Activated CD8-positive, alpha-beta T cell treated with anti-CD3 and anti-CD28 coated beads for 36 hours (primary cell): ENCODE measurements at regions not wholly inside any gene's neighbourhood (a gene's known extent, or its start where the extent isn't known, plus 50 kb on each side); places are given as distances from the start of the nearest gene placed in this dataset.

Experiments
- ATAC-seq: fragments of 200-7000 bp; cut with Tn5 transposase; one replicate; pipeline ENCODE4 v1.10.0; 2021; ENCODE audit warnings: mild to moderate bottlenecking, moderate library complexity
- CTCF ChIA-PET: fragments of 350-600 bp; sonication (Branson Sonifier 250); formaldehyde crosslinking; loops from one replicate; lab custom pipeline; 2021; ENCODE audit warnings: antibody characterized with exemption; lab: Charles Lee
- POLR2A ChIA-PET: fragments of 350-600 bp; sonication (Branson Sonifier 250); formaldehyde crosslinking; loops from one replicate; lab custom pipeline; 2021; ENCODE audit warnings: antibody characterized with exemption; lab: Charles Lee
- DNase-seq: peaks from one replicate; pipeline ENCODE4 v3.0.0-alpha.2; 2020
- H3K27ac Mint-ChIP-seq: one replicate; pipeline ENCODE4 v1.8.0; 2021; ENCODE audit warnings: mild to moderate bottlenecking, mixed read lengths
- H3K27me3 Mint-ChIP-seq: one replicate; pipeline ENCODE4 v1.8.0; 2021; ENCODE audit warnings: mixed read lengths
- H3K36me3 Mint-ChIP-seq: one replicate; pipeline ENCODE4 v1.8.0; 2021; ENCODE audit warnings: low read depth, mixed read lengths
- H3K4me1 Mint-ChIP-seq: one replicate; pipeline ENCODE4 v1.8.0; 2021; ENCODE audit warnings: low read depth, mixed read lengths
- H3K4me3 Mint-ChIP-seq: one replicate; pipeline ENCODE4 v1.8.0; 2021; ENCODE audit warnings: mild to moderate bottlenecking, moderate library complexity, mixed read lengths
- H3K9me3 Mint-ChIP-seq: one replicate; pipeline ENCODE4 v1.8.0; 2021; ENCODE audit warnings: mixed read lengths
- intact Hi-C: fragments of 100-400 bp; cut with micrococcal nuclease; formaldehyde crosslinking; loops from one replicate; pipeline ENCODE4 v1.10.0; 2022
- TF ChIP-seq, protein P1 (sequence below): fragments of 200-600 bp; IDR thresholded peaks from one replicate; pipeline ENCODE4 v1.8.0; 2022; ENCODE audit warnings: antibody characterized with exemption, mild to moderate bottlenecking

GRCh38 chr15:97196048-97197014 lies 764.2 kb upstream of the ARRDC4 start:
- no peaks in the 10 kb centered on the region for H3K9me3 Mint-ChIP-seq
- H3K4me3 Mint-ChIP-seq = no peak overlapping the region
- ATAC-seq (no peak), DNase-seq (no peak)
- no peaks in the 10 kb centered on the region for H3K27me3 Mint-ChIP-seq
- intact Hi-C loops = no loop called here
- H3K4me1 Mint-ChIP-seq = no peaks in the 10 kb centered on the region
- H3K36me3 Mint-ChIP-seq = no peaks in the 10 kb centered on the region
- ChIA-PET POLR2A (no interaction called here), CTCF (no interaction called here)
- no peak overlapping the region for H3K27ac Mint-ChIP-seq
- TF ChIP-seq, protein P1, sequence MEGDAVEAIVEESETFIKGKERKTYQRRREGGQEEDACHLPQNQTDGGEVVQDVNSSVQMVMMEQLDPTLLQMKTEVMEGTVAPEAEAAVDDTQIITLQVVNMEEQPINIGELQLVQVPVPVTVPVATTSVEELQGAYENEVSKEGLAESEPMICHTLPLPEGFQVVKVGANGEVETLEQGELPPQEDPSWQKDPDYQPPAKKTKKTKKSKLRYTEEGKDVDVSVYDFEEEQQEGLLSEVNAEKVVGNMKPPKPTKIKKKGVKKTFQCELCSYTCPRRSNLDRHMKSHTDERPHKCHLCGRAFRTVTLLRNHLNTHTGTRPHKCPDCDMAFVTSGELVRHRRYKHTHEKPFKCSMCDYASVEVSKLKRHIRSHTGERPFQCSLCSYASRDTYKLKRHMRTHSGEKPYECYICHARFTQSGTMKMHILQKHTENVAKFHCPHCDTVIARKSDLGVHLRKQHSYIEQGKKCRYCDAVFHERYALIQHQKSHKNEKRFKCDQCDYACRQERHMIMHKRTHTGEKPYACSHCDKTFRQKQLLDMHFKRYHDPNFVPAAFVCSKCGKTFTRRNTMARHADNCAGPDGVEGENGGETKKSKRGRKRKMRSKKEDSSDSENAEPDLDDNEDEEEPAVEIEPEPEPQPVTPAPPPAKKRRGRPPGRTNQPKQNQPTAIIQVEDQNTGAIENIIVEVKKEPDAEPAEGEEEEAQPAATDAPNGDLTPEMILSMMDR = no peak

DNA sequence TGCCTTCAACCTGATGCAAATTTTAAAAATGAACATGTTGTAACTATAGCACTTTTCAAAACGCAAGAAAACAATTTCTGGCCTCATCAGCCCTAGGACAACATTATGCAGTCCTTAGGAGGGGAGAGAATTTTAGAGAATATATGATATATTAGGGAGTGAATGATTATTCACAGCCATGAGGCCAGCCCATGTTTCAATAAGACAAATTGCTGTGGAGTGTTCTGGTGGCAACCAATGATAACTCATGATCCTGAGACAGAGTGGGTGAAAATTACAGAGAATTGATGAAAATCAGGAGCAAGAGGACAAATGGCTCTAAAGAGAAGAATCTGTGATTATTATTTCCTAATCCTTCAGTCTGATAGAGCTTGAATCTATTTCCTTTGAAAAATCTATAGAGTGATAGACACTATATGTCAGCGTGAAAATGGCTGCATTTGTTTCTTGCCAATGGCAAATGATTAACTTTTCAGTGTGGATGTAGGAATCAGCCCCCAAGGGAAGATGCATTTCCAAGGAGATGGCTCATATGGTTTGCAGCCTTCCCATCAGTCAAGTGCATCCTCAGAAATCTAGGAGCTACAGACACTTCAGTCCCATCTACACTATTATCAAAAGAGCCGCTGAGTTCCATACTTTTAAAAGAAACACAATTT lies 761.0 kb upstream of the ARRDC4 start:
- H3K9me3 Mint-ChIP-seq = no peaks in the 10 kb centered on the region
- no peaks in the 10 kb centered on the region for H3K4me1 Mint-ChIP-seq
- no peaks in the 10 kb centered on the region for H3K36me3 Mint-ChIP-seq
- CTCF ChIA-PET = no interaction called here
- TF ChIP-seq, protein P1 = no peak
- POLR2A ChIA-PET = no interaction called here
- intact Hi-C loops = no loop called here
- ATAC-seq (no peak), DNase-seq (no peak)
- H3K27me3 Mint-ChIP-seq = no peaks in the 10 kb centered on the region
- no peak overlapping the region for H3K27ac Mint-ChIP-seq
- no peak overlapping the region for H3K4me3 Mint-ChIP-seq

GRCh38 chr15:97200161-97200560 lies 760.3 kb upstream of the ARRDC4 start:
- CTCF ChIA-PET = no interaction called here
- Mint-ChIP-seq H3K27me3 (no peaks in the 10 kb centered on the region), H3K9me3 (no peaks in the 10 kb centered on the region), H3K4me3 (no peak overlapping the region), H3K36me3 (no peaks in the 10 kb centered on the region), H3K4me1 (no peaks in the 10 kb centered on the region), H3K27ac (no peak overlapping the region)
- TF ChIP-seq, protein P1 = no peak
- ATAC-seq (no peak), DNase-seq (no peak)
- POLR2A ChIA-PET = no interaction called here
- intact Hi-C loops = no loop called here

- Mint-ChIP-seq H3K4me3 (no peak overlapping the region), H3K27ac (no peak overlapping the region), H3K9me3 (no peaks in the 10 kb centered on the region), H3K36me3 (no peaks in the 10 kb centered on the region), H3K27me3 (no peaks in the 10 kb centered on the region), H3K4me1 (no peaks in the 10 kb centered on the region)
- ChIA-PET CTCF (no interaction called here), POLR2A (no interaction called here)
- no peak for ATAC-seq
- intact Hi-C loops = no loop called here
- DNase-seq = no peak
- TF ChIP-seq, protein P1 = no peak
These were observed 750.2 kb upstream of the ARRDC4 start for GRCh38 chr15:97210277-97210676.

DNA sequence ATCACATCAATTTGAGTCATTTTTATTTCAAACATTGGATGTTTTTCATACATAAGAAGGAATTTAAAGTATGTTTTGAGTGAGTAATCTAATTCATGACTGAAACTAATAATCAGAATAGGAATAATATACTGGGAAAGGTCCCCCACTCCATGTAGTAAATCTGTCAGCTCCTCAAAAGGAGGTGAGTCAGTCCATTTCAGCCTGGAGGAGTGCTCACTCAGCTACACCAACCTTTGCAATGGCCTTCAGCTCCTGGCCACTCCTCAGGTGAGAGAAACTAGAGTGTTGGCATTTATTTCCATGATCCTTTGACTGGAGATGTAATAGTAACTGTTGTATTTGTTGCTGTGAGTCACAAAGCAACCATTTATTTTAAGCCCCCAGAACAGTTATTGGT lies 744.9 kb upstream of the ARRDC4 start:
- no peaks in the 10 kb centered on the region for H3K27me3 Mint-ChIP-seq
- no peak for DNase-seq
- H3K9me3 Mint-ChIP-seq = no peaks in the 10 kb centered on the region
- TF ChIP-seq, protein P1 = no peak
- CTCF ChIA-PET = no interaction called here
- H3K4me1 Mint-ChIP-seq = no peaks in the 10 kb centered on the region
- no peak overlapping the region for H3K27ac Mint-ChIP-seq
- no peaks in the 10 kb centered on the region for H3K36me3 Mint-ChIP-seq
- H3K4me3 Mint-ChIP-seq = no peak overlapping the region
- intact Hi-C loops = no loop called here
- ATAC-seq = no peak
- POLR2A ChIA-PET = no interaction called here
